Suprapubic skin (tissue), 3 donors: ENCODE measurements at regions not wholly inside any gene's neighbourhood (a gene's known extent, or its start where the extent isn't known, plus 50 kb on each side); places are given as distances from the start of the nearest gene placed in this dataset.

Experiments
- POLR2AphosphoS5 ChIP-seq, 3 donors: sonication (generic); formaldehyde crosslinking; IDR thresholded peaks; one replicate each; pipeline ENCODE4 v1.6.1; 2017; ENCODE audit warnings: antibody characterized with exemption in 3 of 3
- TF ChIP-seq, protein P1 (sequence below), 2 donors: fragments of 200-600 bp in 1 of 2; fragments of 450-650 bp in 1 of 2; sonication (generic) in 1 of 2; IDR thresholded peaks; one replicate each; pipeline ENCODE4 v1.5.1; 2016 to 2019; ENCODE audit warnings: antibody characterized with exemption in 2 of 2, mild to moderate bottlenecking in 1 of 2, moderate library complexity in 1 of 2

DNA sequence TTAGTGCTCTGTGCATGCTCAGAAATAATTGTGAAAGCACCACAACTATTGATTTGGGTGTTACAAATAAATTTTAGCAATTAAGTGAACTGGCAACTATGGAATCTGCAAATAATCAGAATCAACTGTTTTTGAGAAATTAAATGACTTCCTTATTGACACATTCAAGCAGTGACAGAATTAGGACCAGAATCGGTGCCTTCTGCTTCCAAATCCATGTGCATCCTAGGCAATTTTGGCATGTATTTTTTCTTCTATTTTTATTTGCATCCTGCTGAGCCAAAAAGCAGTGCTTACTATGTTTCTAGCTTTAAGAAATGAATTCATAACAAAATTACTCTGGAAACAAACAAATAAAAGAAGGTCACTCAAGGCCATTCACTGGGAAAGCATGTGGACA, 408.2 kb downstream of the GXYLT1 start:
- TF ChIP-seq, protein P1, sequence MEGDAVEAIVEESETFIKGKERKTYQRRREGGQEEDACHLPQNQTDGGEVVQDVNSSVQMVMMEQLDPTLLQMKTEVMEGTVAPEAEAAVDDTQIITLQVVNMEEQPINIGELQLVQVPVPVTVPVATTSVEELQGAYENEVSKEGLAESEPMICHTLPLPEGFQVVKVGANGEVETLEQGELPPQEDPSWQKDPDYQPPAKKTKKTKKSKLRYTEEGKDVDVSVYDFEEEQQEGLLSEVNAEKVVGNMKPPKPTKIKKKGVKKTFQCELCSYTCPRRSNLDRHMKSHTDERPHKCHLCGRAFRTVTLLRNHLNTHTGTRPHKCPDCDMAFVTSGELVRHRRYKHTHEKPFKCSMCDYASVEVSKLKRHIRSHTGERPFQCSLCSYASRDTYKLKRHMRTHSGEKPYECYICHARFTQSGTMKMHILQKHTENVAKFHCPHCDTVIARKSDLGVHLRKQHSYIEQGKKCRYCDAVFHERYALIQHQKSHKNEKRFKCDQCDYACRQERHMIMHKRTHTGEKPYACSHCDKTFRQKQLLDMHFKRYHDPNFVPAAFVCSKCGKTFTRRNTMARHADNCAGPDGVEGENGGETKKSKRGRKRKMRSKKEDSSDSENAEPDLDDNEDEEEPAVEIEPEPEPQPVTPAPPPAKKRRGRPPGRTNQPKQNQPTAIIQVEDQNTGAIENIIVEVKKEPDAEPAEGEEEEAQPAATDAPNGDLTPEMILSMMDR (IDR thresholded peaks at IDR 0.05) = no peak
- no peak for TF ChIP-seq POLR2AphosphoS5 (IDR thresholded peaks at IDR 0.05)
